HG03108 (cell line): ENCODE measurements at regions not wholly inside any gene's neighbourhood (a gene's known extent, or its start where the extent isn't known, plus 50 kb on each side); places are given as distances from the start of the nearest gene placed in this dataset.
"Not testable (repeated sequence)": the region's sequence is repeated elsewhere in the genome, so short reads cannot be mapped to it uniquely, and the experiment has no call there.

Experiments
- ATAC-seq: cut with Tn5 transposase; IDR thresholded peaks from one replicate; pipeline ENCODE4 v1.9.1; 2021; ENCODE audit warnings: moderate library complexity; ENCODE audit not compliant: unreplicated experiment

DNA sequence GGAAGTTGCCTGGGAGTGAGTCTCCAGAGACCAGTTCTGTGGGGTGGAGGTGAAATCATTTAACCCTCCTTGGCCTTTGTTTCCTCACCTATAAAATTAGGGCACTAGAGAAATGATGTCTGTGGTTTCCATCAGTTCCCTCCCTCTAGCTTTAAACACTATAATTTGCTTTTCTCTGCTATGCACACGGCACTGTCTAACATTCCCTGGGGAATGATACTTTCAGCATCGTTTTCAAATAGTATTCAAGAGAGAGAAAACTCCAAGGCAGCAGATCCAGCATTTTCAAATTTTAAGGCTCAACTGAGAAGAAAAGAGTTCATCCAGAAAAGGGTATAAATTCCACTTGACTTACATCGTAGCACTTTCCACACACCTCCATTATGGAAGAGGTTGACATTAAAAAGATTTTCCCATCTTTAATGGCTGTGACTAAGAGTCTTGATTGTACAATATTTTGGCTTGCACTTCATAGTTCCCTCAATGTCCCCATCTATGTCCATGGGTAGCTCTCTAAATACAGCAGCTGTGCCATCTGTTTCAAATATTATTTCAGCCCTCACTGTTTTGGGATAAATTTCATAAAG lies 137.7 kb upstream of the ZPLD1 start:
- ATAC-seq = no peak

DNA sequence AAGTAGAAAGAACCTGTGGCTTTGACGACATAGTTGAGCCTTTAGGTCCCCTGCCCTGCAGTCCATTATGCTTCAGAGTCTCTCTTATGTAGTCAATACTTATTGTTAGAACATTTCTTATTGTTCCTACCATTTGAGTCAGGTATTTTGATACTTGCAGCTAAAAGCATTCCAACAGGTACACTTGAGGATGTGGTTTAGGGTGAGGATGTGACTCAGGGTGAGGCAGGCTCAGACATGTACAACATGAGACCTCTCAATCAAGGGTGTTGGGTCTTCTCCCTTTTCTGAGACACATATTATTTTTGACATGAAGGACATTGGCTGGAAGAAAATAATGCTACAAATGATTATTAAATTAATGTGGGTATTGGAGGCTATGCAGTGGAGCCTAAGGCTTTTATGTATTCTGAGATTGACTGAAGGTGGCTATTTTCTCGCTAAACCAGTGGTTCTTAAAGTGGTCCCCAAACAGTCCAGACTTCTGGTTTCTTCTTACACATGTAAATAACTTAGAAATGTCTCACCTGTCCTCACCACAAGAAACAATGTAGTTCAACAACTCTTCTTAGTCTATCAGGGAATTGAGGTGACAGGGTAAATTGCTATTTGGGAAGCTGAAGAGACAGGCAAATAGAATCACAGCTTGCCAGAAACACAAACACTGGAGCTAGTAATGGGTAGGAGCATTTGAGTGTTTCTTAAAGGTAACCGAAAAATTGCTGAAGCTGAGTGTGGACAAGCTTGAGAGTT lies 135.5 kb upstream of the ZPLD1 start:
- no peak for ATAC-seq

DNA sequence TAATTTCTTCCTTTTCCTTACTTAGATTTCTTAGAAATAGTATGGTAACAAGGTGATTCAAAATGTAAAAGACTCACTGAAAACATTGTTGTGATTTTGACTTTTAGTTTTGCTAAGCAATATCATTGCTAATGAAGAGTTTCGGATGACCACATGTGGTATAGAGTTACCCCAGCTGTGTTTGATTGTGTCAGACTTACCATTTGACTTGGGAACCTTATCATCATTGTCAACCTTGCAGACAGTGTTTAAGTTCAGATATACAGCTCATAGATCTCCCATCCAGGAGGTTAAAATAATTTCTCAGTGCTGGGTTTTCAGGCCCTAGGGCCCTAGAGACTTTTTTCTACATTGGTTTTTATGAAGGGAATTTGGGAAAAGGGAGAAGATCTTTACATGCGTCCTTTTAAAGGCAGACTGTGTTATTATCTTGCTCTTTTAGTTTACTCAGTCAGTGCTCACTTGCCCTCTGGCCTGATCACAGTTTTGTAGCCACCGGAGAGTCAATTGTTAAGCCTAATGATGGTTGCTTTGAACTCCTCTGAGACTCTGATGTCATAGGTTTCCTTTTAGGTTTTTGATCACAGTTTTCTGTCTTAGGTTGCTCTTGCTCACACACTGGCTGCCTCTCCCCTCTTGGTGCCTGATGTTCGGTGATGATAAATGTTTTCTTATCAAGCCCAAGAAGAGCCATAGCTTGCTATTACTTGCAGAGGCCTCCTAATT lies 133.5 kb upstream of the ZPLD1 start:
- no peak for ATAC-seq

DNA sequence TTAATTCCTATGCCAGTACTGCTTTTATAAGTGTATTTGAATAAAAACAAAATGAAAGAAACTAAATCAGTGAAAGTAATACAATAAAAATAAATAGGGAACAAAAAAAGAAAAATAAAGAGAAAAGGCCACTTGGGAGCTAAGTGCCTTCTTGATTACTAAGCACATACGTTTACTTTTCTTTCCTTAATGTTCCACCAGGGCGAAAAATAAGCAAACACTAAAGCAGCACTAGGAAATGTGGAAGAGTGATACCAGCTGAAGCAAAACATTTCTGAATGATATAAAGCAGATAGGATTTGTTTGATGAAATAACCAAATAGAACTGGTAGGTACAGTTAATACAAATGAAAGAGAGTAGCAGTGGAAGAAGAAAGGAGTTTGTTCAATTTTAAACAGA lies 132.8 kb upstream of the ZPLD1 start:
- ATAC-seq = no peak

DNA sequence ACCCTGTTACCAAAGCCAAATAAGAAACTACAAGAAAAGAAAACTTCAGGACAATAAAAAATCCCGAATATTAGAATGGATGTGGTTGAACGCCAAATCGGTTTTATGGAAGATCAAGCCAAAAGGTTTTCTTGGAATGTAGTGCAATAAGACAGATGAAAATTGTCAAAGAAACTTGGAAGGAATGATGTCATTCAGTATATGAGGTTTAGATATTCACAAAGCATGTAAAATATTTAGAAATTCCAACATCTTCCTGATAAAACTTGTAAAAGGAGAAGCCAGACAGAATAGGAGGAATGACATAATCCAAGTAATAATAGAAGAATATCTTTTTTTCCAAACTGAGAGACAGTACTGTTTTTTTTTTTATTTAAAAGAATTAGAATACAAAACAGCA lies 130.3 kb upstream of the ZPLD1 start:
- ATAC-seq = no peak

DNA sequence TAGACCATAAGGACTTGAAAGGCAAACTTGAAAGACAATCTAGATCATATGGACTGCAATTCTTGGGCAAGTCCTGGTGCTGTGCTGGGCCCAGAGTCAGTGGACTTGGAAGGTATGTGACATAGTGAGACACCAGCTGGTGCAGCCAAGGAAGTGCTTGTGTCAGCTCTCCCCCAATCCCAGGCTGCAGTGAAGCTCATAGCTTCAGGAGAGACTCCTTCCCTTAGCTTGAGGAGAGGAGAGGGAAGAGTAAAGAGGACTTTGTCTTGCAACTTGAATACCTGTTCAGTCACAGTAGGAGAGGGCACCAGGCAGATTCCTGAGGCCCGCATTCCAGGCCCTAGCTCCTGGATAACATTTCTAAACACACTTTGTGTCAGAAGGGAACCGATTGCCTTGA lies 127.4 kb upstream of the ZPLD1 start:
- ATAC-seq = no peak

DNA sequence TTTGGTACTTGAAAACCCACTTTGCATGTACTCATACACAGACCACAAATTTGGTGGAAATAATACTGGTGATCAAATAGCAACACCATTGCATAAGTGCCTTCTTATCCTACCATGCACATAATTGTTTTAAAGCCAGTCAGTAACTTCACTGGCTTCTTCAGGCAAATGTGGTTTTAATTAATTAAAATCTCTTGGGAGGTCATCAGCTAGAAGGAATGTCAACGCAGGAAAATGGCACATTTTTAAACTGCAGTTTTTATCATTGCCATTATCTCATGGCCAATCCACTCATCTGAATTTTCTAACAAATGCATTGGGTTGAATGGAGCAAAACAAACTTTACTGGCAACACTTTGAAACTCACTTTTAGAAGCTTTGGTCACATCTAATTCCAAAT lies 105.7 kb upstream of the ZPLD1 start:
- ATAC-seq = no peak

DNA sequence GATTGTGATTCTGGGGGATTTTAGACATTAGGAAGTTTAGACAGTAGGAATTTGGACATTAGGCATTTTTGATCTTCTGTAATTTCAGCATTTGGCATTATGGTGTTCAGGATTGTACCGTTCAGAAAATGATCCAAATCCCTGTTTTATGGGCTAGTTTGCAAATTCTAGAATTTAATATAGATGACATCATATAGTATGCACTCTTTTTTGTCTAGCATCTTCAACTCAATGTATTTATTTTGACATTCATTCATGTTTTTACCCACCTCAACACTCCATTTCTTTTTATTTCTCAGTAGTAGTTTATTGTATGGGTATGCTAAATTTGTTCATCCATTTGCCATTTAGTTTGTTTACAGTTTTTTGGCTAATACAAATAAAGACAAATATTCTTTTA lies 105.3 kb upstream of the ZPLD1 start:
- ATAC-seq = no peak

DNA sequence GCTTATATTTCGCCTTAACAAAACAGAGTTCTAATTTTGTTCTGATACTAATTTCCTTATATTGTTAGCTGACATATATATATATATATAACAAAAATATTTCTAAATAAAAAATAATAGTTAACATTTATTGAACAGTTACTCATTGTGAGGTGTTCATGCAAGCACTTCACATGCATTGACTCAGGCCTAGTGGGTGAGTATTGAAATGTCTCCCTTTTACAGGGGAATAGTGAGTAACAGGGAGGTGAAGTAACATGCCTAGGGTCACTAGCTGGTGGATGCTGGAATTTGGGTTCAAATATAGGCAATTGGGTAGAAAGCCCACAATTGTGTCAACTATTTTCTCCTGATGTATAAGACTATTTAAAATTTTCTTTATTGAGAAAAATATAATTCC lies 102.6 kb upstream of the ZPLD1 start:
- ATAC-seq = no peak

DNA sequence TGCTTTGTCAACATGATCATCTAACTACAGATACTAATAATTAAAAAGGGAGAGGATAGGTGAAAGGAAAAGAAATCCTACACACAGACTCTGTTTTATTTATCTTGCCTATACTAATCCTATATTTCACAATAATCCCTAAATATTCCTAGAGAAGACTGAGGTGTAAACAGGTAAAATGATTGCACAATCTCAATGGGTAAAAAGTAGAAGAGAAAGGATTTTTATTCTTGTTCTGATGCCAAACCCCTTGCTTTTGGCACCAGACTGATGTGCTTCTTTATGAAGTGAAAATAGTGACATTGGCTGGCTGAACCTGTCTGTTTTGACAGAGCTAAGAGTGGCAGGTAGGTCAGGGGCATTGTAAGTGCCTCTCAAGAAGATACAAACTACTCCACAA lies 101.9 kb upstream of the ZPLD1 start:
- no peak for ATAC-seq

DNA sequence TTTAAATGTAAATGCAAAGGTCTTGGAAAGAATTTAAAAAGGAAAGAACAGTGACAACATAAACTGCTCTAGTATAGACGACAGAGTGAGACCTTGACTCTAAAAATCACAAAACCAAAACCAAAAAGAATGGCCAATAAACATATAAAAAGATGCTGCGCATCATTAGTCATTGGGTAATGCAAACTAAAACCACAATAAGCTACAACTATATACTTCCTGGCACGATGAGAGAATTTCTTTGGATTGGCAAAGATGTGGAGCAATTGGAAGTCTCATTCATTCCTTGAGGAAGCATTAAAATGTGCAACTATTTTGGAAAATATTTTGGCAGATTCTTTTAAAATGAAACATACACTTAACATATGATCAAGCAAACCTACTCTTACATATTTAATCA lies 98.7 kb upstream of the ZPLD1 start:
- no peak for ATAC-seq

DNA sequence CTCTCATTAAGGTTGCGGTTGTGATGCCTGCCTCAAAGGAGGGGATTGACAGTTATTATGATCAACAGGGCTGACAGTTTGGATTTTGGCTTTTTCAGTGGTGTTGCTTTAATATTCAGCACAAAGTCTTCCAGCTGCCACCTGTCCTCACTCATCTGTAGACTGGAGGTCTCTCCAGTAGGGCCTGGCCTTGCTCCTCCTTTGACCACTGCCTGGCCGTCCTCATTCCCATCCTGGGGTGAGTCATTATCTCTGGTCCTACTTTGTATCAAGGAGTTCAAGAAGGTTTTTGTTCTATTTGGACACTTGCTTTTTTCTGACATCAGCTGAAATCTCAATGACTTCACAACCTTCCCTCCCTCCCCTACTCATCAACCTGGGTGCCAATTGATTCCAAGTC lies 95.1 kb upstream of the ZPLD1 start:
- no peak for ATAC-seq

DNA sequence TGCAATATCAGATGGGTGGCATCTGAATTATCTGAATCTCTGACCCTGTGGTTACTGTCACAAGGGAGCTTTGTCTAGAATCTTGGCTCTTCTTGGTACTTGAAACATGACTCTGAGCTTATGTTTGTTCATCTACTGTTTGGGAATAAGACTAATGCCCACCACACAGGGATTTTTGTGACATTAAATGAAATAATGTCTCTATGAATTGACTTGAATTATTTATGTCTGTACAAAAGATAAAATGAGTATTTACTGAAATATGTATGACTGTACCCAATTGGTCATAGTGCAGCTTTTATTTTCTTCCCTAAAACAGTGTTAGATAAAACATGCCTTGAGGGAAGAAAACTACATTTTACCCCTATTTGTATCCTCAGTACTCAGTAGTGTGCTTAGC lies 87.9 kb upstream of the ZPLD1 start:
- no peak for ATAC-seq

DNA sequence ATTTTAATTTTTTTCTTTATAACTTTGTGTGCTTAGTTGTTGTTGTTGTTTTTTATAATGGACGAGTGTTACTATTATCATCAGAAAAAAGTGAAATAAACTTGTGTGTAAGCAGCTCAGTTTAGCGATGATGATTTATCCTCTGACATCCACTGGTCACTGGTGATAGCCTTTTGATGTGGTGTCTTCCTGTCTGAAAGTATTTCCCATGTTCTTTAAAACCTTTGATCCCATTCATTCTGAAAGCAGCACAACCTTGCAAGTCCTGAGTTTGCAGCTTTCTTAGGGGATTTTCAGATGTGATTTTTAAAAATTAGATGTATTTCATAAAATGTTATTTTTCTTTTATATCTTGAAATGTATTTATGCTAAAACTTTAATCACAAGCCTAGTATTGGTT lies 85.9 kb upstream of the ZPLD1 start:
- ATAC-seq = no peak

DNA sequence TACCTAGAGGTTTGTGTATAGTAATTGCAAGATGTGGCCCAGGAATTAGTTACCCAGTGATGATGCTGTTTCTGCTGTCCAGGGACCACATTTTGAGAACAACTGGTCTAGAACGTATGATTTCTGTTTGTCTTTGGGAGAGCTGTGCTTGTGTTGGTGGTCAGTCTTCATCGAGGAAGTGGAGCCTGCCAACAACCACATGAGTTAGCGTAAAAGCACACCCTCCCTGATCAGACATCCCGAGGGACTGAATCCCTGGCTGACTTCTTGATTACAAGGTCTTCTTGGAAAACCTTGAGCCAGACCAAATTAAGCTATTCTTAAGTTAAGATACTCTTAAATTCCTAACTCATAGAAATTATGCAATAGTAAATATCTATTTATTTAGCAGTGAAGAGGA lies 81.7 kb upstream of the ZPLD1 start:
- ATAC-seq = no peak

DNA sequence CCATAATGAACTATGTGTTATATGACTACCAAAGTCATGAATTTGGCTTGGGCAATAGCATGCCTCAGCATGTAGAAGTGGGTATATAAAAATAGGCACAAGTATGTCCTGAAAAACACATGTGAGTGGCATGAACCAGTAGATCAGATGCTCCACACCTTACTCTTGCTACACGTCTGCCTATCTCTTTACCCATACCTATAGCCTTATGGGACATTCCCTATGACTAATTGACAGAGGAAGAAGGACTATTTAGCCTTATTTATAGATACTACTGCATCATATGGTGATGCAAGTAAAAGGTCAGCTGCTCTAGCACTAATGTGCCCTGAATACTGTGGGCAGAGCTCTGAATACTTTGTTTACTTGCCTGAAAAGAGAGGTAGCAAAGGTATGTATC lies 81.0 kb upstream of the ZPLD1 start:
- no peak for ATAC-seq

DNA sequence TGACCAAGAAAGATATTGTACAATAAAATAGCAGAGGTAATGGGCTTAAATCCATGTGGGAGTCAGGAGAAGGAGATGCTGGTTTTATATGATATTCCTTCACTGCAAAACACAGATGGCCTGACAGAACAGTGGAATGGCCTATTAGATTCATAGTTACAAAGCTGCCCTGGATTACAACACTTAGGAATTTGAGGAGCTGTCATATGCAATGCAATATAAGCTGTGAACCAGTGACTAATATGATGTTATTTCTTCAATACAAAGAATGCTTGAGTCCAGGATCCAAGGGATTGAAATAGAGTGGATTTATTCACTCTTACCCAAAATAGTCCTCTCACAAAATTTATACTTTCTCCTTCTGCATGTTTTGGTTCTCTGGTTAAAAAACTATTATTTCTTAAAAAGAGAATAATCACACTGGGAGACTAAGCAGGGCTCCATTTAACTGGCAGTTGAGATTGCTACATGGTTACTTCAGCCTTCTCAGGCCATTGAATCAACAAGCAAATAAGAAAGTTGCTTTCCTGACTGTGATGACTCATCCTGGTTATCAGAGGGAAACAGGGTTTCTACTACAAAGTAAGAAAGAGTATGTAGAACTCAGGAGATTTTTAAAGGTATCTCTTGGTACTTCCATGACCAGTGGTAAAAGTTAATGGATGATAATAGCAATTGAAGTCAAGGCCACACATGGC lies 79.8 kb upstream of the ZPLD1 start:
- ATAC-seq = no peak

DNA sequence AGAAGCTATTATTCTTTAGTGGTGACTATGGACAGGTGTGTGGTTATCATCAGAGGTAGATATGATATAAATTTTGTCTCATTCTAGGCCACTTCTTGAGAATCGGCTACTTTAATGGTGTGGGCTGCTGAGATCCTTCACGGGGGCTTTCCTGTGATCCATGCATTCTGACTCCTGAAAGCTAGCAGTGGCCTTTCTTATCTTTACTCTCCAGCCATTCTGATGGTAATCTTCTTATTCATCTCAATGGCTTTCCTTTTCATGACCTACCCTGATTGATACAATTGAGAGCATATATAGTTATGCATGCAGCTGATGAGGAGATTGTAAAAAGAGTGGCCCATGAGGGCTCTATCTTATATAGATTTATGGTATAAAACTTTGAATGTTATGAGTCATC lies 78.3 kb upstream of the ZPLD1 start:
- no peak for ATAC-seq

DNA sequence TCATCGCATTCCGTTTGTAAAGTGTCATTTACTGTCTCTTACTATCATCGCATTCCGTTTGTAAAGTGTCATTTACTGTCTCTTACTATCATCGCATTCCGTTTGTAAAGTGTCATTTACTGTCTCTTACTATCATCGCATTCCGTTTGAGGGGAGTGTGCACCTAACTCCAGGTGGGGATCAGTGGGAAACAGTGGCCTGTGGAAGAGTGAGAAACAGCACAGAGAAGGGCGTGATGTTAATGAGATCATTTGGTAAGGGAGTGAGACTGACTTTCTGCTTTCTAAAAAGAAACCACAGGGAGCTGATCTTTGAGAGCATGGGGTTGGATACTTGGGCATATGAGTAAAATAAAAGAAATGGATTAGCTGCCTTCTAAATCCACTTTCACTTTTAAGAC lies 77.5 kb upstream of the ZPLD1 start:
- ATAC-seq = not testable (repeated sequence)

DNA sequence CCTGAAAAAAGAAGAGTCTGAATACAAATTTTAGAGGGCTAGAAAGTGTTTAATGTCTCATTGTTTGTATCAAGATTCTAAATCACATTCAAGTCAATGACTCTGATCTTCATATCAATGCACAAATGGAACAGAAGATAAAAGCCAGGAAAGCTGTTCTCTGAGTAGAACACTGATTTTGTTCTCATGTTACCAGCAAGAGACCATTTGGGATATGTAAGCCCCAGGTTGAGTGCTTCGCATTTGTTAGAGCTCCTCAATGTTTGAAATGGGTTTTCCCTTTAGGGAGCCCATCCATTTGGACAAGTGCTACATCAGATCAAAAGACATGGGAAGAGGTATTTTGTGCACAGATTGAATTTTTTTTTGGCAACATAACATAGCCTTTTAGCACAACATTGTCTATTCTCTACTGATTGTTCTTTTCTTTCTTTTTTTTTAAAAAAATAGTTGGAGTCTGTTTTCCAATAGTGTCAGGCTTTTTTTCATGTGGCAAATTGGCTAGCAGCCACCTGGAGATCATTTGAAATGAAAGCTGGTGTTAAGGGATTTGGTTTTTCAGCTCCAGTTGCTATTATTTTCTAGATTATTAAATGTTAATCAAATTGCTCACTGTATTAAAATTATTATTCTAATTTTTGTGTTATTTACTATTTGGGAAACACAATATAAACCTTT lies 74.5 kb upstream of the ZPLD1 start:
- no peak for ATAC-seq

DNA sequence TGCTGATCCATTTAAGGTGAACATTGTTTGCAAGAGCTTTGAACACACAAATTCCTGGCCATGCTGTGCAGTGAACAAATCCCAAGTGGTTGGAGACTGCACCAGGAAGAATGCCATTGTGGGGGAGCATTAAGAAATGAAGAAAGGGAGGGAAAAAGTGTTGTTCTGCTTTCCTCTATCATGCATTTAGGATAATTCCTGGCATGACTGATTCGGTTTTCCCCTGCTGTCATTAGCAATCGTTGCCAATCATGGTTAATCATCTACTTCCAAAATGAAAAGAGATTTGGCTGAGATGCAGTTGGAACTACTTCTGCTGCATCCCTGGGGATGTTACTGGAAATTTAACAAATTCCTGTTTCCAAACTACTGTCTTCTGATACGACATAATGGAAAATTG lies 73.7 kb upstream of the ZPLD1 start:
- no peak for ATAC-seq
